Activated naive CD4-positive, alpha-beta T cell treated with anti-CD3 and anti-CD28 coated beads, Interleukin-2, amount 50 U/mL, for 24 hours (primary cell): ENCODE measurements at regions not wholly inside any gene's neighbourhood (a gene's known extent, or its start where the extent isn't known, plus 50 kb on each side); places are given as distances from the start of the nearest gene placed in this dataset.
"Not testable (repeated sequence)": the region's sequence is repeated elsewhere in the genome, so short reads cannot be mapped to it uniquely, and the experiment has no call there.

Experiments used
- H3K27ac Mint-ChIP-seq: one replicate; pipeline ENCODE4 v1.8.0; 2021; ENCODE audit warnings: mild to moderate bottlenecking, mixed read lengths
- H3K27me3 Mint-ChIP-seq: one replicate; pipeline ENCODE4 v1.8.0; 2021; ENCODE audit warnings: mixed read lengths
- H3K36me3 Mint-ChIP-seq: one replicate; pipeline ENCODE4 v1.8.0; 2021; ENCODE audit warnings: mixed read lengths
- H3K4me1 Mint-ChIP-seq: one replicate; pipeline ENCODE4 v1.8.0; 2021; ENCODE audit warnings: mixed read lengths
- H3K4me3 Mint-ChIP-seq: one replicate; pipeline ENCODE4 v1.8.0; 2021; ENCODE audit warnings: mild to moderate bottlenecking, mixed read lengths
- H3K9me3 Mint-ChIP-seq: one replicate; pipeline ENCODE4 v1.8.0; 2021; ENCODE audit warnings: mixed read lengths

GRCh38 chr11:112345706-112346105, 85.0 kb upstream of the PLET1 start:
- Mint-ChIP-seq H3K36me3 (no peaks in the 10 kb centered on the region), H3K9me3 (no peaks in the 10 kb centered on the region), H3K27ac (no peak overlapping the region), H3K4me1 (no peaks in the 10 kb centered on the region), H3K27me3 (no peaks in the 10 kb centered on the region), H3K4me3 (no peak overlapping the region)

- Mint-ChIP-seq H3K9me3 (no peaks in the 10 kb centered on the region), H3K4me1 (no peaks in the 10 kb centered on the region), H3K27ac (no peak overlapping the region), H3K4me3 (no peak overlapping the region), H3K36me3 (no peaks in the 10 kb centered on the region), H3K27me3 (no peaks in the 10 kb centered on the region)
Measured at GRCh38 chr11:112346586-112346985, 85.9 kb upstream of the PLET1 start.

- H3K4me1 Mint-ChIP-seq: no peaks in the 10 kb centered on the region
- no peaks in the 10 kb centered on the region for H3K36me3 Mint-ChIP-seq
- H3K9me3 Mint-ChIP-seq: no peaks in the 10 kb centered on the region
- H3K4me3 Mint-ChIP-seq: no peak overlapping the region
- H3K27me3 Mint-ChIP-seq: no peaks in the 10 kb centered on the region
- H3K27ac Mint-ChIP-seq: no peak overlapping the region
Measured at GRCh38 chr11:112348480-112349029, 87.9 kb upstream of the PLET1 start.

GRCh38 chr11:112351423-112351822, 90.8 kb upstream of the PLET1 start:
- not testable (repeated sequence) for H3K4me3 Mint-ChIP-seq, H3K27ac Mint-ChIP-seq, H3K9me3 Mint-ChIP-seq, H3K4me1 Mint-ChIP-seq, H3K27me3 Mint-ChIP-seq, H3K36me3 Mint-ChIP-seq

GRCh38 chr11:112352907-112353306, 92.2 kb upstream of the PLET1 start:
- H3K27ac Mint-ChIP-seq: no peak overlapping the region
- H3K27me3 Mint-ChIP-seq: no peaks in the 10 kb centered on the region
- H3K4me1 Mint-ChIP-seq: no peaks in the 10 kb centered on the region
- H3K36me3 Mint-ChIP-seq: no peaks in the 10 kb centered on the region
- H3K4me3 Mint-ChIP-seq: no peak overlapping the region
- H3K9me3 Mint-ChIP-seq: no peaks in the 10 kb centered on the region

- Mint-ChIP-seq H3K27me3 (no peaks in the 10 kb centered on the region), H3K9me3 (no peaks in the 10 kb centered on the region), H3K4me1 (no peaks in the 10 kb centered on the region), H3K4me3 (no peak overlapping the region), H3K36me3 (no peaks in the 10 kb centered on the region), H3K27ac (no peak overlapping the region)
Measured at GRCh38 chr11:112354364-112354763, 93.7 kb upstream of the PLET1 start.

GRCh38 chr11:112355726-112356125, 95.1 kb upstream of the PLET1 start:
- Mint-ChIP-seq H3K4me1 (no peaks in the 10 kb centered on the region), H3K4me3 (no peak overlapping the region), H3K27ac (no peak overlapping the region), H3K36me3 (no peaks in the 10 kb centered on the region), H3K9me3 (no peaks in the 10 kb centered on the region), H3K27me3 (no peaks in the 10 kb centered on the region)

- Mint-ChIP-seq H3K4me1 (no peaks in the 10 kb centered on the region), H3K4me3 (no peak overlapping the region), H3K9me3 (no peaks in the 10 kb centered on the region), H3K27ac (no peak overlapping the region), H3K36me3 (peaks cover 3% of the 10 kb centered on the region), H3K27me3 (no peaks in the 10 kb centered on the region)
Measured at GRCh38 chr11:112357488-112357887, 96.8 kb upstream of the PLET1 start.

- no peak overlapping the region for H3K4me3 Mint-ChIP-seq
- H3K27ac Mint-ChIP-seq: no peak overlapping the region
- H3K9me3 Mint-ChIP-seq: no peaks in the 10 kb centered on the region
Measured at GRCh38 chr11:112361396-112361795, 100.7 kb upstream of the PLET1 start.

GRCh38 chr11:112363527-112363926, 102.9 kb upstream of the PLET1 start:
- H3K9me3 Mint-ChIP-seq: no peaks in the 10 kb centered on the region
- H3K4me3 Mint-ChIP-seq: no peak overlapping the region
- no peaks in the 10 kb centered on the region for H3K27me3 Mint-ChIP-seq
- no peaks in the 10 kb centered on the region for H3K4me1 Mint-ChIP-seq
- H3K27ac Mint-ChIP-seq: no peak overlapping the region
- H3K36me3 Mint-ChIP-seq: peaks cover 5% of the 10 kb centered on the region

More at GRCh38 chr11:112361396-112361795, 100.7 kb upstream of the PLET1 start:
- Mint-ChIP-seq H3K36me3 (peaks cover 5% of the 10 kb centered on the region), H3K4me1 (no peaks in the 10 kb centered on the region), H3K27me3 (no peaks in the 10 kb centered on the region)

- Mint-ChIP-seq H3K4me3 (no peak overlapping the region), H3K4me1 (no peaks in the 10 kb centered on the region), H3K36me3 (peaks cover 5% of the 10 kb centered on the region), H3K9me3 (no peaks in the 10 kb centered on the region), H3K27me3 (no peaks in the 10 kb centered on the region), H3K27ac (no peak overlapping the region)
Measured at GRCh38 chr11:112364962-112365481, 104.4 kb upstream of the PLET1 start.

GRCh38 chr11:112366012-112366411, 105.4 kb upstream of the PLET1 start:
- H3K27ac Mint-ChIP-seq: no peak overlapping the region
- H3K27me3 Mint-ChIP-seq: no peaks in the 10 kb centered on the region
- H3K9me3 Mint-ChIP-seq: no peaks in the 10 kb centered on the region
- H3K36me3 Mint-ChIP-seq: peaks cover 5% of the 10 kb centered on the region
- no peaks in the 10 kb centered on the region for H3K4me1 Mint-ChIP-seq
- H3K4me3 Mint-ChIP-seq: no peak overlapping the region

- H3K4me1 Mint-ChIP-seq: no peaks in the 10 kb centered on the region
- peaks cover 2% of the 10 kb centered on the region for H3K36me3 Mint-ChIP-seq
- no peak overlapping the region for H3K4me3 Mint-ChIP-seq
- H3K27ac Mint-ChIP-seq: no peak overlapping the region
- no peaks in the 10 kb centered on the region for H3K9me3 Mint-ChIP-seq
- no peaks in the 10 kb centered on the region for H3K27me3 Mint-ChIP-seq
Measured at GRCh38 chr11:112366777-112367176, 106.1 kb upstream of the PLET1 start.

GRCh38 chr11:112367461-112367860, 106.8 kb upstream of the PLET1 start:
- Mint-ChIP-seq H3K27me3 (no peaks in the 10 kb centered on the region), H3K4me3 (no peak overlapping the region), H3K9me3 (no peaks in the 10 kb centered on the region), H3K4me1 (no peaks in the 10 kb centered on the region), H3K36me3 (peaks cover 2% of the 10 kb centered on the region), H3K27ac (no peak overlapping the region)

GRCh38 chr11:112367895-112368294, 107.2 kb upstream of the PLET1 start:
- no peaks in the 10 kb centered on the region for H3K4me1 Mint-ChIP-seq
- H3K27ac Mint-ChIP-seq: no peak overlapping the region
- H3K4me3 Mint-ChIP-seq: no peak overlapping the region
- H3K36me3 Mint-ChIP-seq: peaks cover 2% of the 10 kb centered on the region
- no peaks in the 10 kb centered on the region for H3K9me3 Mint-ChIP-seq
- H3K27me3 Mint-ChIP-seq: no peaks in the 10 kb centered on the region

GRCh38 chr11:112368381-112368780, 107.7 kb upstream of the PLET1 start:
- Mint-ChIP-seq H3K4me3 (no peak overlapping the region), H3K27ac (no peak overlapping the region), H3K9me3 (no peaks in the 10 kb centered on the region), H3K36me3 (peaks cover 2% of the 10 kb centered on the region), H3K27me3 (no peaks in the 10 kb centered on the region), H3K4me1 (no peaks in the 10 kb centered on the region)

GRCh38 chr11:112369374-112369773, 108.7 kb upstream of the PLET1 start:
- H3K36me3 Mint-ChIP-seq: peaks cover 2% of the 10 kb centered on the region
- H3K4me1 Mint-ChIP-seq: no peaks in the 10 kb centered on the region
- H3K9me3 Mint-ChIP-seq: no peaks in the 10 kb centered on the region
- H3K27me3 Mint-ChIP-seq: no peaks in the 10 kb centered on the region
- H3K4me3 Mint-ChIP-seq: no peak overlapping the region
- no peak overlapping the region for H3K27ac Mint-ChIP-seq
